ENCODE measurements at regions not wholly inside any gene's neighbourhood (a gene's known extent, or its start where the extent isn't known, plus 50 kb on each side); places are given as distances from the start of the nearest gene placed in this dataset.

DNA sequence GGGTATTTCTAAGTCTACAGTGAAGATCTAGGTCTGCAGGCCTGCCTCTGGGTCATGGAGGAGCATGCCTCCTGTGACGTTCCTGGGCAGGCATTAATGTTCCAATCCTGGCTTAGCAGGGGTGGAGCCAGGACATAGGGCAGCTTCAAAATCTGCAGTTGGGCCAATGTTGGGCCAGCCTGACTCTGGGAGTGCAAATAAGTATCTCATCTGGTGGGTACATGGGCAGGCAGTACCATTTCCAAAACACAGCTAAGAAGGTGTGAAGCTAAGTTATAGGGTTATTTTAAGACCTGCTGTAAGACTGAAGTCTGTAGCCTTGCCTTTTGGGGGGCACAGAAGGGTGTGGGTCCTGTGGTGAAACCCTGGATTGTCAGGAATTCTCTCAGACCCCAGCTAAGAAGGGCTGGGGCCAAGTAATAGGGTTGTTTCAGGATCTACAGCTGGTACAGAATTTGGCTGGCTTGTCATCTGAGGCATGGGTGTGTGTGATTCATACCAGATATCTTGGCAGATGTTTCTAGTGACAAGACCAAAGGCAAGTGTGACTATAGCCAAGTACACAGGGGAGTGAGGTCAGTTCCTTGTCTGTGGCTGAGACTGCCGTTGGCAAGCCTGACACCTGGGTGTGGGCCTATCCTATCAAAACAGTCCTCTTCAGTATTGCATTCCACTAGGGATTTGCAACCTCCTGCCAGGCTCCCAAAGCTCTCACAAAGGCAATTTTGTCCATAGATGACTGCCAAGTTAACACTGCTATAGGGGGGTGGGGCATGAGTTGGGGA lies 468.7 kb upstream of the B3GALT2 start:
- TF ChIP-seq, protein P1, sequence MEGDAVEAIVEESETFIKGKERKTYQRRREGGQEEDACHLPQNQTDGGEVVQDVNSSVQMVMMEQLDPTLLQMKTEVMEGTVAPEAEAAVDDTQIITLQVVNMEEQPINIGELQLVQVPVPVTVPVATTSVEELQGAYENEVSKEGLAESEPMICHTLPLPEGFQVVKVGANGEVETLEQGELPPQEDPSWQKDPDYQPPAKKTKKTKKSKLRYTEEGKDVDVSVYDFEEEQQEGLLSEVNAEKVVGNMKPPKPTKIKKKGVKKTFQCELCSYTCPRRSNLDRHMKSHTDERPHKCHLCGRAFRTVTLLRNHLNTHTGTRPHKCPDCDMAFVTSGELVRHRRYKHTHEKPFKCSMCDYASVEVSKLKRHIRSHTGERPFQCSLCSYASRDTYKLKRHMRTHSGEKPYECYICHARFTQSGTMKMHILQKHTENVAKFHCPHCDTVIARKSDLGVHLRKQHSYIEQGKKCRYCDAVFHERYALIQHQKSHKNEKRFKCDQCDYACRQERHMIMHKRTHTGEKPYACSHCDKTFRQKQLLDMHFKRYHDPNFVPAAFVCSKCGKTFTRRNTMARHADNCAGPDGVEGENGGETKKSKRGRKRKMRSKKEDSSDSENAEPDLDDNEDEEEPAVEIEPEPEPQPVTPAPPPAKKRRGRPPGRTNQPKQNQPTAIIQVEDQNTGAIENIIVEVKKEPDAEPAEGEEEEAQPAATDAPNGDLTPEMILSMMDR (IDR thresholded peaks at IDR 0.05): no peak
- no peak for TF ChIP-seq ZFX (IDR thresholded peaks at IDR 0.05; ENCODE audit: borderline replicate concordance)

Data from 22Rv1 (cell line).